LNCaP clone FGC (cell line): ENCODE measurements at regions not wholly inside any gene's neighbourhood (a gene's known extent, or its start where the extent isn't known, plus 50 kb on each side); places are given as distances from the start of the nearest gene placed in this dataset.

ENCODE experiments used
- DNase-seq: peaks from one replicate; pipeline ENCODE4 v3.0.0-alpha.2; 2011; ENCODE audit warnings: low read depth
- H3K4me3 ChIP-seq: 2 replicates; pipeline ENCODE4 v1.5.1; 2011; ENCODE audit warnings: mild to moderate bottlenecking, low read depth, low read length, control low read depth
- CTCF ChIP-seq: IDR thresholded peaks from 2 replicates; pipeline ENCODE4 v1.5.1; 2012; ENCODE audit warnings: mild to moderate bottlenecking; ENCODE audit not compliant: control insufficient read depth, insufficient read depth; ENCODE audit errors: extremely low read depth

GRCh38 chr3:43892061-43892460 lies 201.3 kb downstream of the ABHD5 start:
- no peak overlapping the region for H3K4me3 ChIP-seq
- no peak for DNase-seq
- no peak for TF ChIP-seq CTCF

- TF ChIP-seq CTCF = no peak
- no peak for DNase-seq
- no peak overlapping the region for H3K4me3 ChIP-seq
These were observed 201.8 kb downstream of the ABHD5 start for GRCh38 chr3:43892526-43892925.

GRCh38 chr3:43893727-43894126 lies 203.0 kb downstream of the ABHD5 start:
- TF ChIP-seq CTCF = no peak
- H3K4me3 ChIP-seq = no peak overlapping the region
- no peak for DNase-seq

- H3K4me3 ChIP-seq = no peak overlapping the region
- TF ChIP-seq CTCF = no peak
- DNase-seq = no peak
These were observed 203.7 kb downstream of the ABHD5 start for GRCh38 chr3:43894176-43895049.

GRCh38 chr3:43895573-43895972 lies 204.8 kb downstream of the ABHD5 start:
- H3K4me3 ChIP-seq = no peak overlapping the region
- no peak for DNase-seq
- TF ChIP-seq CTCF = no peak

GRCh38 chr3:43902415-43902814 lies 211.7 kb downstream of the ABHD5 start:
- no peak for DNase-seq
- TF ChIP-seq CTCF = no peak
- no peak overlapping the region for H3K4me3 ChIP-seq

GRCh38 chr3:43905157-43905556 lies 214.4 kb downstream of the ABHD5 start:
- no peak for DNase-seq
- TF ChIP-seq CTCF = no peak
- no peak overlapping the region for H3K4me3 ChIP-seq
